Smooth muscle cell (in vitro differentiated cells): ENCODE measurements at regions not wholly inside any gene's neighbourhood (a gene's known extent, or its start where the extent isn't known, plus 50 kb on each side); places are given as distances from the start of the nearest gene placed in this dataset.

Experiments used
- DNase-seq: peaks from one replicate; lab custom pipeline; 2025; ENCODE audit not compliant: unreplicated experiment; lab: John Stamatoyannopoulos, UW
- H2AFZ ChIP-seq: fragments of 200-600 bp; sonication (generic); 2 replicates; pipeline ENCODE4 v1.6.0; 2016; ENCODE audit warnings: antibody characterized with exemption, low read depth, mild to moderate bottlenecking
- H3F3A ChIP-seq: fragments of 200-600 bp; sonication (generic); 2 replicates; pipeline ENCODE4 v1.6.0; 2017; ENCODE audit warnings: antibody characterized with exemption, low read depth
- H3K27ac ChIP-seq: fragments of 200-600 bp; sonication (generic); 2 replicates; pipeline ENCODE4 v1.5.1; 2016; ENCODE audit warnings: low read depth, mild to moderate bottlenecking
- H3K27me3 ChIP-seq: fragments of 200-600 bp; sonication (generic); 2 replicates; pipeline ENCODE4 v1.6.1; 2016; ENCODE audit warnings: low read depth, mild to moderate bottlenecking
- H3K36me3 ChIP-seq: fragments of 200-600 bp; sonication (generic); 2 replicates; pipeline ENCODE4 v1.5.1; 2016; ENCODE audit warnings: low read depth
- H3K4me1 ChIP-seq: fragments of 200-600 bp; sonication (generic); 2 replicates; pipeline ENCODE4 v1.5.1; 2016; ENCODE audit warnings: low read depth
- H3K4me2 ChIP-seq: fragments of 200-600 bp; sonication (generic); 2 replicates; pipeline ENCODE4 v1.6.0; 2016; ENCODE audit warnings: mild to moderate bottlenecking
- H3K4me3 ChIP-seq: fragments of 200-600 bp; sonication (generic); 2 replicates; pipeline ENCODE4 v1.5.1; 2016; ENCODE audit warnings: mild to moderate bottlenecking
- H3K79me2 ChIP-seq: fragments of 200-600 bp; sonication (generic); 2 replicates; pipeline ENCODE4 v1.6.0; 2016; ENCODE audit warnings: low read depth, mild to moderate bottlenecking
- H3K9ac ChIP-seq: fragments of 200-600 bp; sonication (generic); 2 replicates; pipeline ENCODE4 v1.6.0; 2016; ENCODE audit warnings: low read depth
- H3K9me3 ChIP-seq: fragments of 200-600 bp; sonication (generic); replicated peaks from 2 replicates; pipeline ENCODE4 v1.5.1; 2016; ENCODE audit warnings: low read depth
- H4K20me1 ChIP-seq: fragments of 200-600 bp; sonication (generic); 2 replicates; pipeline ENCODE4 v1.6.0; 2016; ENCODE audit warnings: low read depth
- WGBS: methylation state at CpG from one replicate; pipeline ENCODE4 v1.1.7; 2016; ENCODE audit warnings: low lambda C conversion rate; 5-methylcytosine and 5-hydroxymethylcytosine counted together
- TF ChIP-seq, protein P1 (sequence below): fragments of 200-600 bp; sonication (generic); IDR thresholded peaks from 2 replicates; pipeline ENCODE4 v1.5.1; 2017; ENCODE audit warnings: borderline replicate concordance, mild to moderate bottlenecking, antibody characterized with exemption; ENCODE audit not compliant: insufficient read depth, poor library complexity, severe bottlenecking

DNA sequence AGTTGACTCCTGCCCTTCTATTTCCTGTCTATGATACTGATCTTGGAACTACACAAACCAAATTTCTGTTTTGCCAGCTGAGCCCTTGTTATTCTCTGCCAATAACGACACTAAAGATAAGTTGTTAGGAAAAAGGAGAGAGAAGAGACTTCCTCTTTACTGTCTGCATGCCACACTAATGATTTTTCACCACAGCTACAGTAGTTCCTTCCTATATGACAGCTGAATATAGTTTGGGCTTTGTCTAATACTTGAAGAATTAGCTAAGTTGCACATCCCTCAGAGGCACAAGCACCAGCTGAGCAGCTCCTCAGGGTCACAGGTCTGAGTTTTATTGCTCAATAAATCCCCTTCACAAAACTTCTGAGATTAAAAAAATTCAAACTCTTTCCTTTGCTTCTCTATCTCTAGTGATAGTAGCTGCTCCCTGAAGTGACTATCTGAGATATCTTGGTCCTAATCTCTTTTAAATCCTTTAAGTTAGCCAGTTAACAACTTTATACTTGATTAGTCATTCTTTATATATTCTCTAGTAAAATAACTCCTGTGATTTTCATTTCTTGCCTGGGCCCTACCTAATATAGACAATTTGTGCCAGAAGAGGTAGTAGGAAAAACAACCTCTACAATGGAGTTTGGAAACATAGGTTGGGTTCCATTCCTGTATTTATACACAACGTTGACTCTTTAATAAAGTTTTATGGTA is 253.0 kb upstream of the CNTNAP5 start:
- no peak for DNase-seq
- TF ChIP-seq, protein P1, sequence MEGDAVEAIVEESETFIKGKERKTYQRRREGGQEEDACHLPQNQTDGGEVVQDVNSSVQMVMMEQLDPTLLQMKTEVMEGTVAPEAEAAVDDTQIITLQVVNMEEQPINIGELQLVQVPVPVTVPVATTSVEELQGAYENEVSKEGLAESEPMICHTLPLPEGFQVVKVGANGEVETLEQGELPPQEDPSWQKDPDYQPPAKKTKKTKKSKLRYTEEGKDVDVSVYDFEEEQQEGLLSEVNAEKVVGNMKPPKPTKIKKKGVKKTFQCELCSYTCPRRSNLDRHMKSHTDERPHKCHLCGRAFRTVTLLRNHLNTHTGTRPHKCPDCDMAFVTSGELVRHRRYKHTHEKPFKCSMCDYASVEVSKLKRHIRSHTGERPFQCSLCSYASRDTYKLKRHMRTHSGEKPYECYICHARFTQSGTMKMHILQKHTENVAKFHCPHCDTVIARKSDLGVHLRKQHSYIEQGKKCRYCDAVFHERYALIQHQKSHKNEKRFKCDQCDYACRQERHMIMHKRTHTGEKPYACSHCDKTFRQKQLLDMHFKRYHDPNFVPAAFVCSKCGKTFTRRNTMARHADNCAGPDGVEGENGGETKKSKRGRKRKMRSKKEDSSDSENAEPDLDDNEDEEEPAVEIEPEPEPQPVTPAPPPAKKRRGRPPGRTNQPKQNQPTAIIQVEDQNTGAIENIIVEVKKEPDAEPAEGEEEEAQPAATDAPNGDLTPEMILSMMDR = no peak

GRCh38 chr2:123777116-123777515 is 248.0 kb upstream of the CNTNAP5 start:
- Histone ChIP-seq H3K36me3 (no peaks in the 10 kb centered on the region), H3K27ac (no peak overlapping the region), H3K4me1 (no peaks in the 10 kb centered on the region), H3K79me2 (no peaks in the 10 kb centered on the region), H3K4me2 (no peak overlapping the region), H3F3A (no peaks in the 10 kb centered on the region), H3K9me3 (no peaks in the 10 kb centered on the region), H2AFZ (no peak overlapping the region), H4K20me1 (no peaks in the 10 kb centered on the region), H3K4me3 (no peak overlapping the region), H3K27me3 (no peaks in the 10 kb centered on the region), H3K9ac (no peak overlapping the region)
- no peak for DNase-seq
- WGBS = 79% methylated on average over 1 of the region's 1 CpG
- TF ChIP-seq, protein P1 = no peak

More for the DNA sequence above, 253.0 kb upstream of the CNTNAP5 start:
- no peak overlapping the region for H3K9ac ChIP-seq
- H3K36me3 ChIP-seq = no peaks in the 10 kb centered on the region
- H3K79me2 ChIP-seq = no peaks in the 10 kb centered on the region
- H3K4me3 ChIP-seq = no peak overlapping the region
- H3K4me2 ChIP-seq = no peak overlapping the region
- no peaks in the 10 kb centered on the region for H3K4me1 ChIP-seq
- H3K27ac ChIP-seq = no peak overlapping the region
- no peak overlapping the region for H2AFZ ChIP-seq
- H3K9me3 ChIP-seq = no peaks in the 10 kb centered on the region
- H4K20me1 ChIP-seq = no peaks in the 10 kb centered on the region
- 51% methylated on average over 2 of the region's 2 CpGs for WGBS
- H3K27me3 ChIP-seq = no peaks in the 10 kb centered on the region
- no peaks in the 10 kb centered on the region for H3F3A ChIP-seq

GRCh38 chr2:123783164-123783563 is 241.9 kb upstream of the CNTNAP5 start:
- Histone ChIP-seq H3F3A (no peaks in the 10 kb centered on the region), H3K4me2 (no peak overlapping the region), H3K9me3 (no peaks in the 10 kb centered on the region), H3K79me2 (no peaks in the 10 kb centered on the region), H3K4me3 (no peak overlapping the region), H3K9ac (no peak overlapping the region), H2AFZ (peak overlapping the region; percentile 45), H3K36me3 (no peaks in the 10 kb centered on the region), H3K27ac (no peak overlapping the region), H4K20me1 (no peaks in the 10 kb centered on the region), H3K27me3 (no peaks in the 10 kb centered on the region), H3K4me1 (no peaks in the 10 kb centered on the region)
- 39% methylated on average over 2 of the region's 2 CpGs for WGBS
- TF ChIP-seq, protein P1 = no peak
- no peak for DNase-seq

GRCh38 chr2:123785332-123785731 is 239.8 kb upstream of the CNTNAP5 start:
- TF ChIP-seq, protein P1 = no peak
- Histone ChIP-seq H3K9ac (no peak overlapping the region), H4K20me1 (no peaks in the 10 kb centered on the region), H3K36me3 (no peaks in the 10 kb centered on the region), H3K27me3 (no peaks in the 10 kb centered on the region), H3K4me1 (no peaks in the 10 kb centered on the region), H3K9me3 (no peaks in the 10 kb centered on the region), H3K4me3 (no peak overlapping the region), H3K79me2 (no peaks in the 10 kb centered on the region), H3K4me2 (no peak overlapping the region), H3K27ac (no peak overlapping the region), H3F3A (no peaks in the 10 kb centered on the region), H2AFZ (no peak overlapping the region)
- WGBS = 97% methylated on average over 1 of the region's 1 CpG
- DNase-seq = no peak
